HG03439 (cell line): ENCODE measurements at regions not wholly inside any gene's neighbourhood (a gene's known extent, or its start where the extent isn't known, plus 50 kb on each side); places are given as distances from the start of the nearest gene placed in this dataset.

Source experiments
- ATAC-seq: cut with Tn5 transposase; IDR thresholded peaks from one replicate; pipeline ENCODE4 v1.9.1; 2021; ENCODE audit warnings: mild to moderate bottlenecking, moderate library complexity; ENCODE audit not compliant: unreplicated experiment

DNA sequence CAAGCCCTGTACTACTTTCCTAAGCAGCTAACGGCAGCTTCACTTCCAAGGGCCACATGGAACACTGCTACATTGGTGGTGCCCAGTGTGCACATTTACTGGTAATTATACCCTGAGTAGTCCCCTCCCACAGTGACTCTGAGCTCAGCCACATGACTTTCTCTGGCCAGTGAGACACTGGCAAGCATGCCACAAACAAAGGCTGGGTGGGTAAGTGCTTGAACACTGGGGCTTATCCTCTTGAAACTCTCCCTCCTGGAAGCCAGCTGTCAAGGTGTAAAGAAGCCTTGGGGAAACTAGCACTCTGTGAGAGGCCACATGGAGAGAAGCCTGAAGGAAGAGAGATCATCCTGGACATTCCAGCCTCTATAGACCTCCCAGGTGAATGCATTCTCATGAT is 54.4 kb upstream of the DRD2 start:
- no peak for ATAC-seq

DNA sequence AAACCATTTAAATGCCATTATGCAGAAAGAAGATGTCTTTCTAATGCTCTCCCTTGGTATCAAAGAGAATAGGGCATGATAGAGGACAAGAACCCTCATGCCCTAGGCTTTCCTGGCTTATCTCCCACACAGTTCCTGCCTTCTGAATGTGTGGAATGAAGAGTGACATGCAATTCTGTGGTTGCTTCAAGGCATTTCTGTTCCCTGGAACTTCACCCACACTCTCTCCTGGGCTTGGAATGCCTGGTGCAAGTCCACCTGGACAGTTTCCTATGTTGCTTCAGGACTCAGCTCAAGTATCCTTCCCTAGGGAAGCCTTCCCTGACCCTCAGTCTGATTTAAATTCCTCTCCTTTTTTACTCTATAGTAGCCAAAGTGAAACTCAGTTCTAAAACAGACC is 53.8 kb upstream of the DRD2 start:
- no peak for ATAC-seq

DNA sequence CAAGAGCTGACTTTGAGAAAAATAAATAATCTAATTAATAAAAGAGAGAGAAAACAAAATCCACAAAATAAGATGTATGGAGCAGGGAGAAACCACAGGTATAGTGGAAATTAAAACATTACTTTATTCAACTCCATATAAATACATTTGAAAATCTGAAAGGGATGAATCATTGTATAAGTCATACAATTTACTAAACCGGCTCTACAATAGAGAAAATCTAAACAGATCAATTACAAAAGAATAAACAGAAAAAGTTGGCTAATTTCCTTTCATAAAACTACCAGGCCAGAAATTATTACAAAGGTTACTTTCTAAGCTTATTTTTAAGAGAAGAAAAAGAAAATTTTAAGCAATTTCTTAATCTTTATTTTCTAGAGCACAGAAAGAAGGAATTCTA is 51.3 kb upstream of the DRD2 start:
- ATAC-seq = no peak
